NB4 (cell line): ENCODE measurements at regions not wholly inside any gene's neighbourhood (a gene's known extent, or its start where the extent isn't known, plus 50 kb on each side); places are given as distances from the start of the nearest gene placed in this dataset.

Experiments
- POLR2A ChIP-seq: IDR thresholded peaks from 2 replicates; pipeline ENCODE4 v1.6.1; 2011; ENCODE audit warnings: mild to moderate bottlenecking; ENCODE audit not compliant: insufficient read length; ENCODE audit errors: extremely low read depth
- TF ChIP-seq, protein P1 (sequence below): IDR thresholded peaks from one replicate; pipeline ENCODE4 v1.5.1; 2012; ENCODE audit warnings: low read depth, low read length

DNA sequence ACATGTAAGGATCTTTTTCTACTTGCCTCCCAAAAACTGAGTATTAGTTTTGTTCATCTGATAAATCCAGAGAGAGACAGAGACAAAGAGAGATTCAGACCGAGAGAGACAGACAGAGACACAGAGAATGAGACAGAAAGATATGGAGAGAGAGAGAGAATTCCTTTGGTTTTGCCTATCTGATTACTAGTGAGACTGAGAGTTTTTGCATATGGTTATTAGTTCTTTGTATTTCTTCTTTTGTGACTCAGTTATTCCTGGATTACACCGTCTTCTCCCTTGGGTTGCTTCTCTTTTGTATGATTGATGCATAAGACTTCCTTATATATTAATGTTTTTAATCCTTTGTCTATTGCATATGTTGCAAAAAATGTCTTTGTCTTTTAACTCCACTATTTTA is 91.2 kb upstream of the SPATA31C2 start:
- TF ChIP-seq, protein P1, sequence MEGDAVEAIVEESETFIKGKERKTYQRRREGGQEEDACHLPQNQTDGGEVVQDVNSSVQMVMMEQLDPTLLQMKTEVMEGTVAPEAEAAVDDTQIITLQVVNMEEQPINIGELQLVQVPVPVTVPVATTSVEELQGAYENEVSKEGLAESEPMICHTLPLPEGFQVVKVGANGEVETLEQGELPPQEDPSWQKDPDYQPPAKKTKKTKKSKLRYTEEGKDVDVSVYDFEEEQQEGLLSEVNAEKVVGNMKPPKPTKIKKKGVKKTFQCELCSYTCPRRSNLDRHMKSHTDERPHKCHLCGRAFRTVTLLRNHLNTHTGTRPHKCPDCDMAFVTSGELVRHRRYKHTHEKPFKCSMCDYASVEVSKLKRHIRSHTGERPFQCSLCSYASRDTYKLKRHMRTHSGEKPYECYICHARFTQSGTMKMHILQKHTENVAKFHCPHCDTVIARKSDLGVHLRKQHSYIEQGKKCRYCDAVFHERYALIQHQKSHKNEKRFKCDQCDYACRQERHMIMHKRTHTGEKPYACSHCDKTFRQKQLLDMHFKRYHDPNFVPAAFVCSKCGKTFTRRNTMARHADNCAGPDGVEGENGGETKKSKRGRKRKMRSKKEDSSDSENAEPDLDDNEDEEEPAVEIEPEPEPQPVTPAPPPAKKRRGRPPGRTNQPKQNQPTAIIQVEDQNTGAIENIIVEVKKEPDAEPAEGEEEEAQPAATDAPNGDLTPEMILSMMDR, result no peak
- TF ChIP-seq POLR2A, result no peak
